ENCODE measurements at regions not wholly inside any gene's neighbourhood (a gene's known extent, or its start where the extent isn't known, plus 50 kb on each side); places are given as distances from the start of the nearest gene placed in this dataset.
A peak's percentile ranks its signal among the peaks of the same experiment; 100 is the strongest.
"Not testable (repeated sequence)": the region's sequence is repeated elsewhere in the genome, so short reads cannot be mapped to it uniquely, and the experiment has no call there.

DNA sequence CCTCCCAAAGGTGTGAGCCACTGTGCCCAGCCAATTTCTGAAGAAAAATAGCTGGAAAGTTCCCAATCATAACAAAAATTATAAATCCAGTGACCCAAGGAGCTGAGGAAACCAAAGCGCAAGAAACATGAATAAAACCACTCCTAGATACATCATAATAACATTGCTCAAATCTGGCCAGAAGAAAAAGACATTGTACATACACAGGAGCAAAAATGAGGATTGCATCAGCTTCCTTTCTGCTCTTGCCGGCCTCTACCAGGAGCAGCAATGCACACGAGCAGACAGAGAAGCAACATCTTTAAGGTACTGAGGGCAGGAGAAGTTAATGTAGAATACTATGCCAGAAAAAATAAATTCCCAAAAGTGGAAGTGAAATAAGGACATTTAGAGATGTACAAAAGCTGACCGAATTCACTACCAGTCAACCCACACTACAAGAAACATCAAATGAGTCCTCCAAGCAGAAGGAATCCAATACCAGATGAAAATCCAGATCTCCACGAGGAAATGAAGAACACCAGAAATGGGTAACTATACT lies 127.0 kb upstream of the NBPF11 start:
- H3K36me3 ChIP-seq; H3K9me3 ChIP-seq; H3K4me3 ChIP-seq; H3K4me1 ChIP-seq; intact Hi-C loops (cut with DNase I); H3K27ac ChIP-seq; H3K27me3 ChIP-seq; DNase-seq (ENCODE audit: low spot score in 2 of 2): not testable (repeated sequence)

DNA sequence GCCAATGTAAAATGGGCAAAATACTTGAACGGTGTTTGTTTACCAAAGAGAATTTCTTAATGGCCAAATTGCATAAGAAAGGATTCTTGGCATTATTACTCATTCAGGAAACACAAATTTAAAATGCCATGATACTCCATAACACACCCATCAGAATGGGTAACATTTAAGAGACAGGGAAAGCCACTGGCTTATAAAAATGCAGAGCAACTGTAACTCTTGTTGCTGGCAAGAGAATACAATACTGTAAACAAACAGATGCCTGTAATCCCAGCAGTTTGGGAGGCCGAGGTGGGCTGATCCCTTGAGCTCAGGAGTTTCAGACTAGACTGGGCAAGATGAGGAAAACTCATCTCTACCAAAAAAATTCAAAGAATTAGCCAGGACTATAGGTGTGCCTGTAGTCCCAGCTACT lies 125.8 kb upstream of the NBPF11 start:
- intact Hi-C loops (cut with DNase I); H3K4me1 ChIP-seq; DNase-seq (ENCODE audit: low spot score in 2 of 2); H3K4me3 ChIP-seq; H3K27ac ChIP-seq; H3K27me3 ChIP-seq; H3K36me3 ChIP-seq; H3K9me3 ChIP-seq: not testable (repeated sequence)

DNA sequence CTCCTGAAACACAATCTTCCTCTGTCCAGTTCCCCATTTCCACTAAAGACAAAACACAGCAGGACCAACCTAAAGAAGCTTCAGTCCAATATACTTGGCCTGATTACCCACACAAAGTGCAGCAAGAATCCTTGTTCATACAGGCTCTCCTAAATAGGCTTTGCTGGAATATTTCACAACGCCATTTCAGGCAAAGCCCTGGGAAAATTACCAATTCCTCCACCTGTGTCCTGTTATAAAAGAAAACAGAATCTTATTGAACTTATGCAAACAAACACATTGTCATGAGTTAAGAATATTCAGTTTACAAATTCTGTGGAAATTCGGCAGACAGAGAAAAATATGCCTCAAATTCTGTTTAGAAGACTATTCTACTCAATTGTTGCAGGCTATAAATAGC lies 115.0 kb upstream of the NBPF11 start:
- H3K4me1 ChIP-seq; H3K9me3 ChIP-seq; H3K27ac ChIP-seq; H3K36me3 ChIP-seq; H3K27me3 ChIP-seq; DNase-seq (ENCODE audit: low spot score in 2 of 2); H3K4me3 ChIP-seq; intact Hi-C loops (cut with DNase I): not testable (repeated sequence)

DNA sequence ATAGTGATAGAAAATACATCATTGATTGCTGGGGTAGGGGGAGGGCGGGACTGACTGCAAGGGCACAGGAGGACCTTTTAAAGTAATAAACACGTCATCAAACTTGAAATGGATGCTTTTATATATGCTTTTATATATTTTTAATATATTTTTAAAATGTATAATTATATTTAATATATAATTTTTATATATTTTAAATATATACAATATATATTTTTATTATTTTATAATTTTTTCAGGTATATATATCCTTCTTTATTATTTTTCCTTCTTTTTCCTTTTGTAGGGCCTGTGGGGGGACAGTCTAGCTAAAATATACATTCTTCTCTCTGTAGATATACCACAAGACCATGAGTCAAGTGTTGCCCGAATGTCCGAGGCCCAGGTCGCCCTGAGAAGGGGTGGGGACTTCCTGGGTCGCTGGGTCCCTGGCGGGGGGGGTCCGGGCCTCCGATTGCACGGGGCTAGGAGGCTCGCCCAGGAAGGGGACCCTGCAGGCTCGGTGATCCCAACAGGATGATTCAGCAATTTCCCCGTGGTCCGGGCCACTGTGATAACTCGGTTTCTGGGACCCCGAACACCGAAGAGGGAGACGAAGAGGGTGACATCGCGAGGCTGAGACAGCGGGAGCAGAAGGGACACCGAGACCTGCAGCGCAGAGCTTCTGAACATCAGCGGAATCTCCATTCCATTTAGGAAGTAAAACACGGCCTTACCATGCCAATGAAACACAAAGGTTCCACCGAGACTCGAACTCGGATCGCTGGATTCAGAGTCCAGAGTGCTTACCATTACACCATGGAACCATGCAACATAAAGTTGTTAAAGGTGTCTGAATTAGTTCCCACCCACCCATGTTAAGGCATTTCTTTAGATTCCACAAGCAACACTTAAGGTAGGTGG lies 112.5 kb upstream of the NBPF11 start:
- DNase-seq (ENCODE audit: low spot score in 2 of 2): no peak
- H3K4me3 ChIP-seq: no peak overlapping the region
- no peaks in the 10 kb centered on the region for H3K36me3 ChIP-seq
- H3K9me3 ChIP-seq: no peaks in the 10 kb centered on the region
- H3K27ac ChIP-seq: no peak overlapping the region
- TF ChIP-seq, protein P1, sequence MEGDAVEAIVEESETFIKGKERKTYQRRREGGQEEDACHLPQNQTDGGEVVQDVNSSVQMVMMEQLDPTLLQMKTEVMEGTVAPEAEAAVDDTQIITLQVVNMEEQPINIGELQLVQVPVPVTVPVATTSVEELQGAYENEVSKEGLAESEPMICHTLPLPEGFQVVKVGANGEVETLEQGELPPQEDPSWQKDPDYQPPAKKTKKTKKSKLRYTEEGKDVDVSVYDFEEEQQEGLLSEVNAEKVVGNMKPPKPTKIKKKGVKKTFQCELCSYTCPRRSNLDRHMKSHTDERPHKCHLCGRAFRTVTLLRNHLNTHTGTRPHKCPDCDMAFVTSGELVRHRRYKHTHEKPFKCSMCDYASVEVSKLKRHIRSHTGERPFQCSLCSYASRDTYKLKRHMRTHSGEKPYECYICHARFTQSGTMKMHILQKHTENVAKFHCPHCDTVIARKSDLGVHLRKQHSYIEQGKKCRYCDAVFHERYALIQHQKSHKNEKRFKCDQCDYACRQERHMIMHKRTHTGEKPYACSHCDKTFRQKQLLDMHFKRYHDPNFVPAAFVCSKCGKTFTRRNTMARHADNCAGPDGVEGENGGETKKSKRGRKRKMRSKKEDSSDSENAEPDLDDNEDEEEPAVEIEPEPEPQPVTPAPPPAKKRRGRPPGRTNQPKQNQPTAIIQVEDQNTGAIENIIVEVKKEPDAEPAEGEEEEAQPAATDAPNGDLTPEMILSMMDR (IDR thresholded peaks at IDR 0.05): no peak
- intact Hi-C loops (cut with DNase I): no loop called here
- H3K4me1 ChIP-seq: peaks cover 0 to 7% of the 10 kb centered on the region in 2 donors
- H3K27me3 ChIP-seq: no peaks in the 10 kb centered on the region

DNA sequence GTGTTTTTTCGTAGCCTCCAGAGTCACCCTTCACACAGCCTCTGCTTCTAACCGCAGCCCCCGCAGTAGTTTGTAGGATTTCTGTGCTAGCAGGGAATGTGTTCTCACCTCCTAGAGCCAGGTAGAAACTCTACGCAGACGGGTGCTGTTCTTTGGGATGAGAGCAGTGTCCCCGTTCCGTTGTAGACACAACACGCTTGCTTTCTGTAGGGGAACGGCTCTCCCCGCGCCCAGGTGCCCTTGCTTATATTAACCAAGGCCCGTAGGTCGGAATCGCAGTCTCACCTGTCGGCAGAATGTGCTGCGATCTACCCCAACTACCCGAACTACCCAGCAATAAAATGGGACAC lies 111.8 kb upstream of the NBPF11 start:
- no peaks in the 10 kb centered on the region for H3K27me3 ChIP-seq
- H3K4me3 ChIP-seq: peak overlapping the region; percentile 49 to 74
- DNase-seq (ENCODE audit: low spot score in 2 of 2): no peak
- intact Hi-C loops (cut with DNase I): no loop called here
- TF ChIP-seq, protein P1 (IDR thresholded peaks at IDR 0.05): no peak
- no peak overlapping the region for H3K27ac ChIP-seq
- H3K4me1 ChIP-seq: peaks cover 0 to 7% of the 10 kb centered on the region in 2 donors
- no peaks in the 10 kb centered on the region for H3K9me3 ChIP-seq
- no peaks in the 10 kb centered on the region for H3K36me3 ChIP-seq

DNA sequence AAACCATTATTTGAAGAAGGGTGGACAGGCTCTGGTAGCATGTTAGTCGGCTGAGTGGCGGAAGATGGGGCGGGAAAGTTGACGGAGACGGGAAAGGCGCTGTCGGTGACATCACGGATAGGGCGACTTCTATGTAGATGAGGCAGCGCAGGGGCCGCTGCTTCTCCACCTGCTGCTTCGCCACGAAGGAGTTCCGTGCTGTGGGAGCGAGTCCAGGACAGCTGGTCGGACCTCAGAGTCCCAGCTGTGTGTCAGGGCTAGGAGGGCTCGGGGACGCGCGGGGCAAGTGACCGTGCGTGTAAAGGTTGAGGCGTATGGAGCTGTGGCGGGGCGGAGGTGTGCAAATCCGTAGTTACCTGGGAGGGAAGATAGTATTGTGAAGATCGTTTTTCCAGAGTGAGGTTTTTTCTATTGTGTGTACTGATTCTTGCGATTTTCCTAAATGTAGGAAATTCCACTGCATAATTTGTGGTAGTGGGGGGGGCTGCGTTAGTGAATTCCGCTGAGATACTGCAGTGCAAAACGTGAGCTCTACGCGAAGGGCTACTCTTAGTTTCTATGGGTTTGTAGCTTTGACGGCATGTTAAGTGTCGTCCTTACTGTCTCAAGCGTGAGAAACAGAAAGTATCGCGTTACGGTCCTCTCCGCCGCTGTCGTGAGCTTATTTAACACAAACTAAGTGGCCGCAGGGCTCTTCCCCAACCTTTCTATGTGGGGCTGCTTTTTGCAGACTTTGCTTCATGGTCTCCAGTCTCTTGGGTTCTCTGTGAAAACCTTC lies 111.2 kb upstream of the NBPF11 start:
- Histone ChIP-seq H3K4me1 (peaks cover 0 to 7% of the 10 kb centered on the region in 2 donors), H3K27ac (no peak overlapping the region), H3K9me3 (no peaks in the 10 kb centered on the region), H3K27me3 (no peaks in the 10 kb centered on the region), H3K4me3 (peak overlapping the region; percentile 49 to 74), H3K36me3 (no peaks in the 10 kb centered on the region)
- TF ChIP-seq, protein P1 (IDR thresholded peaks at IDR 0.05): no peak
- DNase-seq (ENCODE audit: low spot score in 2 of 2): peak in 1 of 2 donors; percentile 73
- intact Hi-C loops (cut with DNase I): no loop called here

DNA sequence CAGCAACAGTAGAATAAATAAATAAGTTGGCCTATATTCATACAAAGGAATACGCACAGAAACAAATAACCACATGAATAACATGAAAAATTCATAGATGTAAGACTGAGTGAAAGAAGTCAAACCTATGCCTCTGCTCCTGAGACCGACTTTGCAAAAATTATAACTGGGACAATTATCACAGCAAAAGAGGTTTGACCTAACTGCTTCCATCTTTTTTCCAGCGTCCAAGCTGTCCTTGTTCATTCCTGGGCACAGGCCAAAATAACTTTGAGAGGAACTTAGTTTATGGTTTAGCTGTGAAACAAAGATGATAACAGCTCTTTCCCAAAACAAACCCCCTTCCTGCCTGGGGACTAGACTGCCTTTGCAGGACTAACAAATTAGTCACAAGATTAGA lies 109.6 kb upstream of the NBPF11 start:
- H3K4me3 ChIP-seq; intact Hi-C loops (cut with DNase I); H3K27me3 ChIP-seq: not testable (repeated sequence)

DNA sequence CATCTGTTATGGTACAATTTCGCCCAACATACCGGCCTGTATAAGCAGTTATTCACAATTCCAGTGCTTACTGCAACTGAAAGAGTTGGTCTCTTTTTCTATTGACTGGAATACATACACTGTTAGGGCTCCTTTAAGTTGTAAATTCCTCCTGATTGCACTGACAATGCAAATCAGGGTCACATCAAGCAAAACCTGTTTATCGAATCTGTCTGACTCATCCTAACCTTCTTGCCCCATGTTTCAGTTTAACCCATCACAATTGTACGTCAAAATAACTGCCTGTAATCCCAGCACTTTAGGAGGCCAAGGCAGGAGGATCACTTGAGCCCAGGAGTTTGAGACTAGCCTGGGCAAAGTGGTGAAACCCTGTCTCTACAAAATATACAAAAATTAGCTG lies 105.8 kb upstream of the NBPF11 start:
- H3K4me3 ChIP-seq; H3K27me3 ChIP-seq; H3K36me3 ChIP-seq; H3K27ac ChIP-seq; DNase-seq (ENCODE audit: low spot score in 2 of 2); intact Hi-C loops (cut with DNase I); H3K9me3 ChIP-seq; H3K4me1 ChIP-seq: not testable (repeated sequence)

More for the DNA sequence above, 109.6 kb upstream of the NBPF11 start:
- H3K27ac ChIP-seq; DNase-seq (ENCODE audit: low spot score in 2 of 2); H3K4me1 ChIP-seq; H3K9me3 ChIP-seq; H3K36me3 ChIP-seq: not testable (repeated sequence)
